IPS-18c (cell line): ENCODE measurements at regions not wholly inside any gene's neighbourhood (a gene's known extent, or its start where the extent isn't known, plus 50 kb on each side); places are given as distances from the start of the nearest gene placed in this dataset.

Experiments
- H3K4me3 ChIP-seq: 2 replicates; pipeline ENCODE4 v1.7.0; 2013; ENCODE audit warnings: low read depth, mild to moderate bottlenecking, low read length, moderate library complexity; ENCODE audit not compliant: insufficient read depth
- H3K9me3 ChIP-seq: one replicate; pipeline ENCODE4 v1.6.1; 2013; ENCODE audit warnings: mild to moderate bottlenecking, low read length, moderate library complexity; ENCODE audit not compliant: control insufficient read depth, insufficient read depth

DNA sequence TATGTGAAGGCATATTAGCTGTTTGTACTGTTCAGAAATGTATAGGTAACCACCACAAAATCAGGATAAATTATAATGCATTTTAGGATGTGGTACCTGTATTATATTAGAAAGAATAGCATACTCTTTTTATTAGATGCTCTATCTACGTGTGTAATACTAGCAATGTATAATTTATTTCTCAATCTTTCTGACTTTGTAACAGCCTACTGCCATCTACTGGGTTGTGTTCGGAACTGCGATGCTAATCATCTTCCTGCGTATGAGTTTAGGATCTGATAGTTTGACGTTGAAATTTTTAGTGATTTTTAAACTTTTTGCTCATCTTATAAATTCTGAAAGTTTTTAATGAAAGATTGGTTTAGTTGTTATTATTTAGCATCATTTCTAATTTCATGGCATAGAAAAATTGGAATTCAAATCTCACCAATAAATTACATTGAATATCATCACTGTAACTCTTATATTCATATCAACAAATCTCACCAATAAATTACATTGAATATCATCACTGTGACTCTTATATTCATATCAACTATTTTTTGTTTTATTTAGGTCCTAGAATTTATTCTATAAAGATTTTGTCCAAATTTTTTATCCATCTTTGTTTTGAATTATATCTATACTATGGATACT is 322.7 kb upstream of the ZNF717 start:
- no peaks in the 10 kb centered on the region for H3K9me3 ChIP-seq
- no peak overlapping the region for H3K4me3 ChIP-seq

- H3K4me3 ChIP-seq, result no peak overlapping the region
- H3K9me3 ChIP-seq, result no peaks in the 10 kb centered on the region
Measured at GRCh38 chr3:76111808-76112207, 326.5 kb upstream of the ZNF717 start.

DNA sequence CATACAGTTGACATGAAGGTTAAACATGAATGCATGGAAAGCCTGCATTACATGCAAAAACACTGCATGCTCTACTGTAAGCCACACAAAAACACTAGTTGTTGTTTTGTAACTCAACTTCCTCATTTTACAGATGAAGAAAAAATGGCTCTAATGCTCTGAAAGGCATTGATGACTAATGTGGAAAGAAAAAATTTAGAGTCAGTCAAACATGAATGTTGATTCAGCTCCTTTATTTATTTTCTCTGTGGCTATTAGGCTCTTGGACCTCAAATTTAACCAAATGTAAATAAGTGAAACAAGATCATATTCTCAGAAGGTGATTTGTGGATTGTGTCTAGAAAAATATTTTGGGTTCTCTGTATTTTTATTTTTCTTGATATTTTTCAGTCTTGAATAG is 336.7 kb upstream of the ZNF717 start:
- H3K4me3 ChIP-seq, result no peak overlapping the region
- no peaks in the 10 kb centered on the region for H3K9me3 ChIP-seq

DNA sequence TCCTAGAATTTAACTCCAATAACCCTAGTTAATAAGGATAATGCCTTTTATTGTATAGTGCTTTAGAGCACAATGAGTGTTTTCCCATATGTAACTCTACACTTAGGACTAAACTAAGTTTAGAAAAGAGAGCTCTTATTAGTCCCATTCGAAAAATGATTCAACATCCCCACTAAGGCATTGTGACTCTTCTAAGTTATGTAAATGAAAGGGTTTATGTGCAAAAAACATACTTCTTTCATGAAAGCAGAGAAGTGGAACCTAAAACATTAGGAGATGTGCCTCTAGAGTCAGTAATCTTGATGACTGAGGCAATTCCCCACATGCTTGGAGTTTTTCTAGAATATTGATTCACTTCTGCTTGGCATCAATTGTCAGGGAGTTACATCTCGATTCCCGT is 344.1 kb upstream of the ZNF717 start:
- no peak overlapping the region for H3K4me3 ChIP-seq
- no peaks in the 10 kb centered on the region for H3K9me3 ChIP-seq

DNA sequence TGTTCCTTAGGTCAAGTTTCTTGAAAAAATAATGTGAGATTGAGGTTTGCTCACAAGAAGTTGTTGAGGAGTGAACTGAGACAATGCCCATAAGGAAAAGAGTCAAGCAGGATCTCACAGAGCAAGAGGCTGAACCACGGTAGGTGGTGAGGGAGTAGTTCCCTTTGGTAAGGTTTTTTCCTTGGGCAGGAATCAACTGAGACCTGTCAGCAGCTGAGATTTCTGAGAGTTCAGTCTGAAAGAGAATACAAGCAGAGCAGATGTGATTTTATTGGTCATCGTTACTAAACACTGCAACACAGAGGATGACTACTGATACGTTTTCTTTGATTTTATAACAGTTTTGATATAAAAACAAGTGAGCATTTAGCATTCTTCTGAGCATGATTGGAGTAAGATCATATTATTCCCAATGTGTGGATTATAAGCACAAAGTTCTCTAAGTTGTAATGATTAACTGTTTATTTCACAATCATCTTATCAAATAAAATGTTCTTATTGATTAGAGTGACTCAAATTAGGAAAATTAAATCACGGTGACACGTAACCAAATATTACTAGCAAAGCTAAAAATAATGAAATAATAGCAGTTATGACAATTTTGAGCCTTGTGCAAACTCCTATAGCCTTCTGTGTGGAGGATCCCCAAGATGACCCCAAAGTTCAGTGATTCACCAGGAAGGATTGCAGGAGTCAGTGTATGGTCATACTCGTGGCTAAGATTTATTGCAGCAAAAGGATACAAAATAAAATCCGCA is 346.2 kb upstream of the ZNF717 start:
- Histone ChIP-seq H3K4me3 (no peak overlapping the region), H3K9me3 (no peaks in the 10 kb centered on the region)

DNA sequence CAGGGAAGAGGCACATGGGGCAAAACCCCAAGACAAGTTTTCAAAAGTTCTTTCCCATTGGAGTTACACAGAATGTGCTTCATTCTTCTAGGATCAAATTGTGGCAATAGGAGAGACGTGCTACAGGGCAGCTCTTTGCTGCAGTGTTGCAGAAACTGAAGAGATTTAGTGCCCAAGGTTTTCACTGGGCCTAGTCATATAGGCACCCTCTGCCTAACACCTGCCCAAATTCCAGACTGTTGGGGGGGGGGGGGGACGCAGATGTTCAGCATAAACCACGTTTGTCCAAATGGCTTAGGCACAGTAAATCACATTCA is 346.8 kb upstream of the ZNF717 start:
- Histone ChIP-seq H3K4me3 (no peak overlapping the region), H3K9me3 (no peaks in the 10 kb centered on the region)

- Histone ChIP-seq H3K9me3 (no peaks in the 10 kb centered on the region), H3K4me3 (no peak overlapping the region)
Measured at GRCh38 chr3:76134166-76134565, 348.8 kb upstream of the ZNF717 start.

DNA sequence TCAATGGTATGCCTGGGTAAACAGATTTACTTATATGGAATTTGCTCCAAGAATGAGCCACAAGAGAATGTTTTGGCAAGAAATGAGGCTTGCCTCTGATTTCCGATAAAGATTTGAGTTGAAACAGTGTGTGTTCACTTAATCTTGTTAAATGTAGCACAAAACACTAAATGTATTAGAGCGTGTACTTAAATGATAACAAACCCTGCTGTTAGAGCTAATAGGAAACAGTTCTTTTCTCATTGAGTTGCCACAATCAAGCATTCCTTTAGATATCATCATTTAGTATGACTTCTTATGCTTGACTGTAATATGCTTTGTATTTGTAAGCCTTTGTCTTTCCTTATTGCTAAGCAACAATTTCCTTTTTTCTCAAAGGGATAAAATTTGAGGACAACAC is 353.6 kb upstream of the ZNF717 start:
- Histone ChIP-seq H3K4me3 (no peak overlapping the region), H3K9me3 (no peaks in the 10 kb centered on the region)

- Histone ChIP-seq H3K4me3 (no peak overlapping the region), H3K9me3 (no peaks in the 10 kb centered on the region)
Measured at GRCh38 chr3:76147846-76148245, 362.5 kb upstream of the ZNF717 start.

- no peak overlapping the region for H3K4me3 ChIP-seq
Measured at GRCh38 chr3:76152028-76152427, 366.7 kb upstream of the ZNF717 start.

GRCh38 chr3:76161856-76162255 is 376.5 kb upstream of the ZNF717 start:
- H3K4me3 ChIP-seq, result no peak overlapping the region
- no peaks in the 10 kb centered on the region for H3K9me3 ChIP-seq

More at GRCh38 chr3:76152028-76152427, 366.7 kb upstream of the ZNF717 start:
- no peaks in the 10 kb centered on the region for H3K9me3 ChIP-seq

DNA sequence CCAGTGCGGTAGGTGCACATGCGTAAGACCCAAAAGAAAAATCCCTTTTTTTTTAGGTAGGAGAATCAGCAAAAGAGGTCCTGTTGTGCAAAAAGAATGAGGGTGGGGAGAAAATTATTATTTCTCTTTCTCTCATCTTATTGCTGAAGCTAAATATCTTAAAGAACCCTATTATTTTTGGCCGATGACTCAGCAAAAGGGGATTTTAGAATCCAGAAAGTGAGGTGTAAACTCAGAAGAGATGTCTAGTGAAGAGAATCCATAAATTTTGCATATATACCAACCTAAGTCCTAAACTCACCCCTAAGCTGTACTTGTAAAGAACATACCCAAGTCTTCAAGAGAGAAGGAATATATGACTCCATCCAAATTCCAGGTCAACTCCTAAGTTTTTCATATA is 386.3 kb upstream of the ZNF717 start:
- no peak overlapping the region for H3K4me3 ChIP-seq
- H3K9me3 ChIP-seq, result no peaks in the 10 kb centered on the region

DNA sequence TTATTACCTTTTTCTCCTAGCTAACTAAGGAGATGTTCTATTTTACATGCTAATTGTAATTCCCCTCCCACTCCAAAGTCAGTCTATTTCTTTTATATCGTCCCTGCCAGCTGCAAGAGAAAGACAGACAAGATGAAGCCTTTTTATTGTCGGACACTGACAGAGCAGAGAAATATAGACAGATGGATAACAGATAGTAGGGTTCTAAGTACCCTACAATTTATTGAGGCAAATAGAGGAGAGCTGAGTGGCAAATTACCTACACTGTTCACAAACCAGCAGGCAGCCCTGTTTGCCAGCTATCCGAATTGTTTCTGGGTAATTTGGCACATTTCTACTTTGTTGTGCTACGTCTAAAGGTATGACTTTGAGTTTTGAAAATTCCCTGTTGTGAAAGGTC is 392.3 kb upstream of the ZNF717 start:
- Histone ChIP-seq H3K4me3 (no peak overlapping the region), H3K9me3 (no peaks in the 10 kb centered on the region)

GRCh38 chr3:76178412-76178811 is 393.1 kb upstream of the ZNF717 start:
- no peaks in the 10 kb centered on the region for H3K9me3 ChIP-seq
- no peak overlapping the region for H3K4me3 ChIP-seq

DNA sequence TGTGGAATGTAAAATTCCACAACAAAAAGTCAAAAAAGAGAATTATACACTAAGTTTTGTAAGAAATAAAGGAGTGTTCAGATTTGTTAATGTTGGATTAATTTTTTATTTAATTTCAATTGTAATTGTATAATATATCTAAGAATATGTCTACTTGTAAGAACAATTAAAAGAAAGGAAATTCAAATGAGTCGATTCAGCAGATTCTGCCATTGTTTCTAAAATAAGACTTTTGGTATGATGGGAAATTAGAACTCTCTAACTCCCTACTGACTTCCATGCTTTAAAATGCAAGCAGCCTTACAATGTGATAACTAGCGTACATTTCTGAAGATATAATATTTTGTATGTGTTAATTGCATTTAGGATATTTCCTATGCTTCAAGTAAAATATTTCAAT is 395.9 kb upstream of the ZNF717 start:
- H3K4me3 ChIP-seq, result no peak overlapping the region
- H3K9me3 ChIP-seq, result no peaks in the 10 kb centered on the region

GRCh38 chr3:76198086-76198485 is 412.7 kb upstream of the ZNF717 start:
- no peaks in the 10 kb centered on the region for H3K9me3 ChIP-seq
- H3K4me3 ChIP-seq, result no peak overlapping the region

DNA sequence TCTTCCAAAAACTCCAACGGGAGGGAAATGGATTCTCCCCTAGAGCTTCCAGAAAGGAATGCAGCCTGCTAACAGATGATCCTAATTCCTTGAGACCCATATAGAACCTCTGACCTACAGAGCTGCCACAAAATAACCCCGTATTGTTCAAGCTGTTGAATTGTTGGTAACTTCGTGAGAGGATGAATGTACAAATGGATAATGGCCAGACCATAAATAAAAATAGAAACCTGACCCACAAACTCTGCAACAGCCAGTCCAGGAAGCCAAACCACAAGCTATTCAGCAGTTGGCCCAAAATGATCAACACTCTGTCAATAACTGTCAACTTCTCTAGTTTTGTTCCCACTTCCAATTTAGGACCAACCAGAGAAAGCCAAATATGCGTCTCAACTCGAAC is 414.0 kb upstream of the ZNF717 start:
- no peak overlapping the region for H3K4me3 ChIP-seq
- no peaks in the 10 kb centered on the region for H3K9me3 ChIP-seq

GRCh38 chr3:76203578-76203977 is 418.2 kb upstream of the ZNF717 start:
- Histone ChIP-seq H3K9me3 (no peaks in the 10 kb centered on the region), H3K4me3 (no peak overlapping the region)

DNA sequence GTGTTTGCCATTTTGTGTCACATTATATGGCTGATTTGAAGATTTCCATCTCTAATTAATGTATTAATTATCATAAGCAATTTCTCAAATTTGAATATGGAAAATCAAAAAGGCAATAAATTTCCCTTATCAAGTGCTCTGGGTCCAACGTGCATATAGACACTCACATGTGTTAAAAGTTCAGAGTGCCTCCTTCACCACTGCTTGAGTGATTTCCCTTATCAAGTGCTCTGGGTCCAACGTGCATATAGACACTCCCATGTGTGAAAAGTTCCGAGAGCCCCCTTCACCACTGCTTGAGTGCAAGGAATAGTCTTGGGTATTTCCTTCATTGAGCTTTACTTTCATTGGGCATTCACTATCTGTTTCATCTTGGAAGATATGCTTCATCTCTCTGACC is 421.0 kb upstream of the ZNF717 start:
- Histone ChIP-seq H3K9me3 (no peaks in the 10 kb centered on the region), H3K4me3 (no peak overlapping the region)
